Skeletal muscle tissue (tissue), 3 donors: ENCODE measurements at regions not wholly inside any gene's neighbourhood (a gene's known extent, or its start where the extent isn't known, plus 50 kb on each side); places are given as distances from the start of the nearest gene placed in this dataset.

Source experiments
- H3K27ac ChIP-seq: one replicate; pipeline ENCODE4 v1.7.0; 2013; ENCODE audit warnings: mild to moderate bottlenecking, low read depth, low read length, inconsistent platforms
- H3K27me3 ChIP-seq, 3 donors: one replicate each; pipeline ENCODE4 v1.7.0; 2013; ENCODE audit warnings: low read length in 3 of 3; ENCODE audit not compliant: control insufficient read depth in 3 of 3, insufficient read depth in 3 of 3
- H3K36me3 ChIP-seq, 3 donors: one replicate each; pipeline ENCODE4 v1.7.0; 2013; ENCODE audit warnings: low read length in 3 of 3; ENCODE audit not compliant: control insufficient read depth in 3 of 3, insufficient read depth in 3 of 3
- H3K4me1 ChIP-seq, 3 donors: one replicate each; pipeline ENCODE4 v1.7.0; 2013; ENCODE audit warnings: low read length in 3 of 3, mild to moderate bottlenecking in 3 of 3; ENCODE audit not compliant: control insufficient read depth in 3 of 3, insufficient read depth in 3 of 3
- H3K4me3 ChIP-seq, 3 donors: one replicate each; pipeline ENCODE4 v1.7.0; 2013; ENCODE audit warnings: low read length in 3 of 3
- H3K9ac ChIP-seq, 3 donors: one replicate each; pipeline ENCODE4 v1.7.0; 2013; ENCODE audit warnings: low read length in 3 of 3, mild to moderate bottlenecking in 3 of 3, moderate library complexity in 2 of 3, low read depth in 1 of 3
- H3K9me3 ChIP-seq, 3 donors: one replicate each; pipeline ENCODE4 v1.7.0; 2013; ENCODE audit warnings: low read length in 3 of 3; ENCODE audit not compliant: control insufficient read depth in 3 of 3
- donor health status: Osteomylitis.

GRCh38 chr9:23496489-23497136, 329.4 kb downstream of the ELAVL2 start:
- Histone ChIP-seq H3K9ac (no peak overlapping the region), H3K4me1 (no peaks in the 10 kb centered on the region), H3K27ac (no peak overlapping the region), H3K36me3 (no peaks in the 10 kb centered on the region), H3K27me3 (no peaks in the 10 kb centered on the region), H3K4me3 (no peak overlapping the region), H3K9me3 (no peaks in the 10 kb centered on the region)

- Histone ChIP-seq H3K4me1 (no peaks in the 10 kb centered on the region), H3K4me3 (no peak overlapping the region), H3K9me3 (no peaks in the 10 kb centered on the region), H3K9ac (no peak overlapping the region), H3K27ac (no peak overlapping the region), H3K27me3 (no peaks in the 10 kb centered on the region), H3K36me3 (no peaks in the 10 kb centered on the region)
These were observed 328.9 kb downstream of the ELAVL2 start for GRCh38 chr9:23497137-23497504.

GRCh38 chr9:23502004-23502403, 324.0 kb downstream of the ELAVL2 start:
- no peaks in the 10 kb centered on the region for H3K27me3 ChIP-seq
- no peaks in the 10 kb centered on the region for H3K36me3 ChIP-seq
- no peaks in the 10 kb centered on the region for H3K4me1 ChIP-seq
- H3K4me3 ChIP-seq = no peak overlapping the region
- H3K9ac ChIP-seq = no peak overlapping the region
- no peaks in the 10 kb centered on the region for H3K9me3 ChIP-seq
- H3K27ac ChIP-seq = no peak overlapping the region

GRCh38 chr9:23522952-23523351, 303.1 kb downstream of the ELAVL2 start:
- no peak overlapping the region for H3K4me3 ChIP-seq
- no peaks in the 10 kb centered on the region for H3K36me3 ChIP-seq
- no peaks in the 10 kb centered on the region for H3K4me1 ChIP-seq
- H3K9ac ChIP-seq = no peak overlapping the region
- H3K27me3 ChIP-seq = no peaks in the 10 kb centered on the region
- no peaks in the 10 kb centered on the region for H3K9me3 ChIP-seq
- no peak overlapping the region for H3K27ac ChIP-seq

- Histone ChIP-seq H3K27ac (no peak overlapping the region), H3K27me3 (no peaks in the 10 kb centered on the region), H3K36me3 (no peaks in the 10 kb centered on the region), H3K9me3 (peaks cover 0 to 4% (median 1%) of the 10 kb centered on the region in 3 donors), H3K9ac (no peak overlapping the region), H3K4me3 (no peak overlapping the region), H3K4me1 (no peaks in the 10 kb centered on the region)
These were observed 301.4 kb downstream of the ELAVL2 start for GRCh38 chr9:23524607-23525155.

GRCh38 chr9:23526806-23527205, 299.2 kb downstream of the ELAVL2 start:
- Histone ChIP-seq H3K9me3 (peaks cover 0 to 6% (median 1%) of the 10 kb centered on the region in 3 donors), H3K4me1 (no peaks in the 10 kb centered on the region), H3K4me3 (no peak overlapping the region), H3K36me3 (no peaks in the 10 kb centered on the region), H3K27ac (no peak overlapping the region), H3K9ac (no peak overlapping the region), H3K27me3 (no peaks in the 10 kb centered on the region)

GRCh38 chr9:23532282-23532681, 293.8 kb downstream of the ELAVL2 start:
- H3K27me3 ChIP-seq = no peaks in the 10 kb centered on the region
- H3K27ac ChIP-seq = no peak overlapping the region
- H3K9ac ChIP-seq = no peak overlapping the region
- no peaks in the 10 kb centered on the region for H3K36me3 ChIP-seq
- H3K4me1 ChIP-seq = no peaks in the 10 kb centered on the region
- no peak overlapping the region for H3K4me3 ChIP-seq
- peaks cover 0 to 6% (median 1%) of the 10 kb centered on the region in 3 donors for H3K9me3 ChIP-seq

GRCh38 chr9:23537192-23538066, 288.6 kb downstream of the ELAVL2 start:
- Histone ChIP-seq H3K27ac (no peak overlapping the region), H3K36me3 (no peaks in the 10 kb centered on the region), H3K27me3 (no peaks in the 10 kb centered on the region), H3K9me3 (no peaks in the 10 kb centered on the region), H3K4me1 (peaks cover 0 to 4% (median 0%) of the 10 kb centered on the region in 3 donors), H3K9ac (peak overlapping the region in 2 of 3 donors; percentile 55 to 57), H3K4me3 (peak overlapping the region; percentile 59 to 62 (median 60))

- H3K4me1 ChIP-seq = peaks cover 0 to 4% (median 0%) of the 10 kb centered on the region in 3 donors
- H3K4me3 ChIP-seq = peak overlapping the region; percentile 59 to 62 (median 60)
- H3K36me3 ChIP-seq = no peaks in the 10 kb centered on the region
- no peaks in the 10 kb centered on the region for H3K9me3 ChIP-seq
- H3K27ac ChIP-seq = no peak overlapping the region
- no peaks in the 10 kb centered on the region for H3K27me3 ChIP-seq
- H3K9ac ChIP-seq = peak overlapping the region in 1 of 3 donors; percentile 55
These were observed 288.0 kb downstream of the ELAVL2 start for GRCh38 chr9:23538067-23538402.

GRCh38 chr9:23538461-23539003, 287.5 kb downstream of the ELAVL2 start:
- no peak overlapping the region for H3K9ac ChIP-seq
- H3K36me3 ChIP-seq = no peaks in the 10 kb centered on the region
- peaks cover 0 to 4% (median 0%) of the 10 kb centered on the region in 3 donors for H3K4me1 ChIP-seq
- no peak overlapping the region for H3K4me3 ChIP-seq
- H3K9me3 ChIP-seq = no peaks in the 10 kb centered on the region
- H3K27me3 ChIP-seq = no peaks in the 10 kb centered on the region
- H3K27ac ChIP-seq = no peak overlapping the region
